Left ventricle myocardium superior (tissue), 1 donor: ENCODE measurements at regions not wholly inside any gene's neighbourhood (a gene's known extent, or its start where the extent isn't known, plus 50 kb on each side); places are given as distances from the start of the nearest gene placed in this dataset.

Experiments
- ATAC-seq: fragments of 200-7000 bp; cut with Tn5 transposase; one replicate; pipeline ENCODE4 v1.9.1; 2020; ENCODE audit warnings: mild to moderate bottlenecking, moderate library complexity
- DNase-seq: peaks from one replicate; pipeline ENCODE4 v3.0.0-alpha.2; 2020
- intact Hi-C: fragments of 100-400 bp; cut with micrococcal nuclease; formaldehyde crosslinking; loops from one replicate; pipeline ENCODE4 v1.11.0; 2022
- donor health status: DM: no; HTN: yes; CAD: no; lungs with severe emphysema.

DNA sequence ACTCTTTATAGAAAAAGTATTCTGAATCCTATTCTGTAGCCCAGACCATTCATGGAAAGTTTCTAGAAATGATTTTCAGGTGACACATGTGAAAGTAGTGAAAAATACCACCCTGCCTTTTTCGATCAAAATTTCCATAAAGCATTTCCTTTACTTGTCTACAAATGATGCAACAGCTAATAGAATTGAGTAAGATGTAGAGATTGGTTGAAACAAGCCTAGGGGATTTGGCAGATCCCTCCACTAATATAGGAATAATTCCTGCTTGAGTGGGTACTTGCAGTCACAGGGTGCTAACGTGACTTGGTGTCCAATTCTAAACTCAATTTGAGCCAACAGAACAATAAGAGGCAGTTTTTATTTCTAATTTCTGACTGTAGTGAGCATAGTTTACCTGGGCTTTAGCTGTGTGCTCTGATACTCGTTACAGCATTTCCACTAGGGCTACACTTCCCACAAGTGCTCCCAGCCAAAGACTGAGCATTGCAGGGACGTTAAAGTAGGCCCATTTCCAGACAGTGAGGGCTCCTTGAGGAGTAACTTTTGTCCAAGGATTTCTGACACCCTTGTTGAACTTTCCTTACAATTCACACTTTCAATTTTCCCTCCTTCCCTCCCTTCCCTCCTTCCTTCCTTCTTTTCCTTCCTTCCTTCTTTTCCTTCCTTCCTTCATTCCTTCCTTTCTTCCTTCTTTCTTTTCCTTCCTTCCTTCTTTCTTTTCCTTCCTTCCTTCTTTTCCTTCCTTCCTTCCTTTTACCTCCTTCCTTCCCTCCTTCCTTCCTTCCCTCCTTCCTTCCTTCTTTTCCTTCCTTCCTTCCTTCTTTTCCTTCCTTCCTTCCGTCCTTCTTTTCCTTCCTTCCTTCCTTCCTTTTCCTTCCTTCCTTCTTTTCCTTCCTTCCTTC, 53.9 kb upstream of the TP63 start:
- intact Hi-C loops: no loop called here
- no peak for ATAC-seq

DNA sequence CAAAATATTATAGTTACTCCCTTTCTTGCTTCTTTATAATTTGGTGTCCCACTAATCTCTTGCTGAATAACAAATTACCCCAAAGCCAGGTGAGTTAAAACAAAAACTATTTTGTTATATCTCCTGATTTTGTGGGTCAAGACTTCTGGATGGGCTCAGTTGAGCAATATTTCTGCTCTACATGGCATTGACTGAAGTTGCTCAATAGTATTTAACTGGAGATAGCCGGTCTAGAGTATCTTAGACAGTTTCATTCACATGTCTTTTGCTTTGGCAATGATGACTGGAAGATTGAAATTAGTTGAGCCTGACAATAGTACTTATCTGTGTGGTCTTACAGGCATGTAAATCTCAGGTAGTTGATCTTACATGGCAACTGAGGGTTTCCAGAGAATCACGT, 51.0 kb upstream of the TP63 start:
- ATAC-seq: no peak
- intact Hi-C loops: no loop called here
- DNase-seq: no peak

More for the DNA sequence above, 53.9 kb upstream of the TP63 start:
- no peak for DNase-seq
